Adrenal gland (tissue), 9 donors: ENCODE measurements at regions not wholly inside any gene's neighbourhood (a gene's known extent, or its start where the extent isn't known, plus 50 kb on each side); places are given as distances from the start of the nearest gene placed in this dataset.

ENCODE experiments used
- DNase-seq, 7 donors: peaks; one replicate each; pipeline ENCODE4 v3.0.0-alpha.2; 2019 to 2020
- H3K27ac ChIP-seq, 5 donors: fragments of 200-600 bp; sonication (generic) in 4 of 5; 1 replicate in 3 of 5; 2 replicates in 2 of 5; pipeline versions ENCODE4 v1.5.1 to v1.8.0; 2016 to 2020; ENCODE audit warnings: mild to moderate bottlenecking in 1 of 5
- H3K27me3 ChIP-seq: fragments of 200-600 bp; 2 replicates; pipeline ENCODE4 v1.8.0; 2021
- H3K36me3 ChIP-seq, 2 donors: fragments of 200-600 bp; replicated peaks in 1 of 2; 1 replicate in 1 of 2; 2 replicates in 1 of 2; pipeline versions ENCODE4 v1.5.1 to v1.8.0; 2018 to 2022
- H3K4me1 ChIP-seq, 2 donors: fragments of 200-600 bp; replicated peaks in 1 of 2; 1 replicate in 1 of 2; 2 replicates in 1 of 2; pipeline versions ENCODE4 v1.5.1 to v1.8.0; 2018 to 2021
- H3K4me3 ChIP-seq, 4 donors: fragments of 200-600 bp; sonication (generic) in 3 of 4; one replicate each; pipeline ENCODE4 v1.5.1; 2016 to 2018
- H3K9me3 ChIP-seq, 3 donors: fragments of 200-600 bp; sonication (generic) in 1 of 3; replicated peaks in 1 of 3; 1 replicate in 2 of 3; 2 replicates in 1 of 3; pipeline versions ENCODE4 v1.5.1 to v1.8.0; 2016 to 2021
- POLR2A ChIP-seq, 2 donors: fragments of 450-650 bp; IDR thresholded peaks; one replicate each; pipeline ENCODE4 v1.6.1; 2017; ENCODE audit warnings: antibody characterized with exemption in 2 of 2, mild to moderate bottlenecking in 2 of 2, moderate library complexity in 1 of 2
- WGBS, 4 donors: extraction: QIAGEN DNeasy Blood & Tissue Kit in 2 of 4; methylation state at CpG; one replicate each; pipeline versions ENCODE4 v1.1.5 to v1.1.7; 2013 to 2017; 5-methylcytosine and 5-hydroxymethylcytosine counted together
- intact Hi-C, 2 donors: fragments of 100-400 bp; cut with DNase I; formaldehyde crosslinking; loops; one replicate each; pipeline versions ENCODE4 v1.14.1 to v1.15.0; 2022 to 2023
- TF ChIP-seq, protein P1 (sequence below), 6 experiments: fragments of 450-650 bp in 4 of 6; fragments of 200-600 bp in 2 of 6; sonication (generic) in 1 of 6; IDR thresholded peaks; 1 replicate in 5 of 6; 2 replicates in 1 of 6; pipeline versions ENCODE4 v1.5.1 to v1.8.0; 2016 to 2021; ENCODE audit warnings: antibody characterized with exemption in 6 of 6, mild to moderate bottlenecking in 2 of 6, moderate library complexity in 1 of 6
- donor health status: healthy with polysubstance abuse.
- donor health status: Bipolar disorder and iron deficiency.
- donor health status: DM: yes; HTN: yes; CAD: no.
- donor health status: DM: no; HTN: no; CAD: no.
- donor health status: DM: no; HTN: no; CAD: no.

- Histone ChIP-seq H3K4me3 (no peak overlapping the region), H3K9me3 (no peaks in the 10 kb centered on the region), H3K36me3 (no peaks in the 10 kb centered on the region), H3K4me1 (no peaks in the 10 kb centered on the region), H3K27me3 (no peaks in the 10 kb centered on the region), H3K27ac (no peak overlapping the region)
- intact Hi-C loops, result no loop called here
- TF ChIP-seq, protein P1, sequence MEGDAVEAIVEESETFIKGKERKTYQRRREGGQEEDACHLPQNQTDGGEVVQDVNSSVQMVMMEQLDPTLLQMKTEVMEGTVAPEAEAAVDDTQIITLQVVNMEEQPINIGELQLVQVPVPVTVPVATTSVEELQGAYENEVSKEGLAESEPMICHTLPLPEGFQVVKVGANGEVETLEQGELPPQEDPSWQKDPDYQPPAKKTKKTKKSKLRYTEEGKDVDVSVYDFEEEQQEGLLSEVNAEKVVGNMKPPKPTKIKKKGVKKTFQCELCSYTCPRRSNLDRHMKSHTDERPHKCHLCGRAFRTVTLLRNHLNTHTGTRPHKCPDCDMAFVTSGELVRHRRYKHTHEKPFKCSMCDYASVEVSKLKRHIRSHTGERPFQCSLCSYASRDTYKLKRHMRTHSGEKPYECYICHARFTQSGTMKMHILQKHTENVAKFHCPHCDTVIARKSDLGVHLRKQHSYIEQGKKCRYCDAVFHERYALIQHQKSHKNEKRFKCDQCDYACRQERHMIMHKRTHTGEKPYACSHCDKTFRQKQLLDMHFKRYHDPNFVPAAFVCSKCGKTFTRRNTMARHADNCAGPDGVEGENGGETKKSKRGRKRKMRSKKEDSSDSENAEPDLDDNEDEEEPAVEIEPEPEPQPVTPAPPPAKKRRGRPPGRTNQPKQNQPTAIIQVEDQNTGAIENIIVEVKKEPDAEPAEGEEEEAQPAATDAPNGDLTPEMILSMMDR (IDR thresholded peaks at IDR 0.05), result no peak
- no peak for TF ChIP-seq POLR2A (IDR thresholded peaks at IDR 0.05)
- 43 to 53% (median 48%) methylated on average over 2 of the region's 2 CpGs for WGBS, 4 donors
- DNase-seq, result no peak
Observed at GRCh38 chr12:97274386-97274785, 188.2 kb upstream of the RMST start.

GRCh38 chr12:97275256-97275655 lies 187.3 kb upstream of the RMST start:
- Histone ChIP-seq H3K4me3 (no peak overlapping the region), H3K9me3 (no peaks in the 10 kb centered on the region), H3K36me3 (no peaks in the 10 kb centered on the region), H3K4me1 (no peaks in the 10 kb centered on the region), H3K27me3 (no peaks in the 10 kb centered on the region), H3K27ac (no peak overlapping the region)
- no peak for DNase-seq
- 16 to 19% (median 17%) methylated on average over 14 of the region's 14 CpGs for WGBS, 4 donors
- intact Hi-C loops, result no loop called here
- TF ChIP-seq, protein P1 (IDR thresholded peaks at IDR 0.05), result no peak
- no peak for TF ChIP-seq POLR2A (IDR thresholded peaks at IDR 0.05)

DNA sequence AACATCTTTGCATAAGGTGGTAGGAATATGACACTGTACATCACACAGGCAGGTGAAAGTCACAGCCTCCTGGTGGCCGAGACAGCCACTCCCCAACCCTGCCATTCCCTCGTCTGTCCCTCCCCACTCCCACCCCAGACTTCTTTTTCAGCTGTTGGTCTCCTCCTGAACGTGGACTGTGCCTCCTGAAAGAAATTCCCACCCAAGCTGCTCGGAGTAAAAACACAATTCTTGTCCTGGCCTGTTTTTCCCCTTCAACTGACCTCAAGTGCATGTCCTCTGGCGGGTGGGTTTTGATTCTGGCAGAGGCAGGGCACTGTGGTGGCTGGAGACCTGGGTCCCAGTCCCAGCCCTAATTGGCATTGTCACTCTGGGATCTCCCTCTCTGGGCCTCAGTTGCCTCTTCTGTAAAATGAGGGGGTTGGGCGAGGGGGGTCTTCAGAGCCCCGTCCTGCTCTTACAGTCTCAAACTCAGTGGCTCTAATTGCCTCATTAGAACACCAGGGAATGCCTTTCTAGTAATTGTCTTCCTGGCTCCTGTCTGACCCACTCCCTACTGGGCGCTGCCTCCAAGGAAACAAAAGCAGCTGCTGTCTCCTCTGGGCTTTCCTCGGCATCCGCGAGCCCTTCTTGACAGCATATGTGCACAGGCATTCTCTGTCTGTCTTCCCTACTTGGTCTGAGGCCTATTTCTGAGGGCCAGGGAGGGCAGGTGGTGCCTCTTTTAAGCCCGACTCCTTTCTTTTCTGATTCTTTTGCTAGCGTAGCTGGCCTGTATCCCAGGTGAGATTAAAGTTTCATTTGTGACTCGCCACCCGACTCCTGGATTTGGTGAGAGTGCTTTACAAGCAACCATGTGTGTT lies 186.6 kb upstream of the RMST start:
- intact Hi-C loops, result no loop called here
- Histone ChIP-seq H3K4me3 (no peak overlapping the region), H3K27me3 (no peaks in the 10 kb centered on the region), H3K4me1 (no peaks in the 10 kb centered on the region), H3K36me3 (no peaks in the 10 kb centered on the region), H3K9me3 (no peaks in the 10 kb centered on the region), H3K27ac (no peak overlapping the region)
- DNase-seq, result no peak
- 60 to 79% (median 66%) methylated on average over 13 to 15 of the region's 15 CpGs for WGBS, 4 donors
- TF ChIP-seq POLR2A (IDR thresholded peaks at IDR 0.05), result no peak
- TF ChIP-seq, protein P1 (IDR thresholded peaks at IDR 0.05), result no peak

DNA sequence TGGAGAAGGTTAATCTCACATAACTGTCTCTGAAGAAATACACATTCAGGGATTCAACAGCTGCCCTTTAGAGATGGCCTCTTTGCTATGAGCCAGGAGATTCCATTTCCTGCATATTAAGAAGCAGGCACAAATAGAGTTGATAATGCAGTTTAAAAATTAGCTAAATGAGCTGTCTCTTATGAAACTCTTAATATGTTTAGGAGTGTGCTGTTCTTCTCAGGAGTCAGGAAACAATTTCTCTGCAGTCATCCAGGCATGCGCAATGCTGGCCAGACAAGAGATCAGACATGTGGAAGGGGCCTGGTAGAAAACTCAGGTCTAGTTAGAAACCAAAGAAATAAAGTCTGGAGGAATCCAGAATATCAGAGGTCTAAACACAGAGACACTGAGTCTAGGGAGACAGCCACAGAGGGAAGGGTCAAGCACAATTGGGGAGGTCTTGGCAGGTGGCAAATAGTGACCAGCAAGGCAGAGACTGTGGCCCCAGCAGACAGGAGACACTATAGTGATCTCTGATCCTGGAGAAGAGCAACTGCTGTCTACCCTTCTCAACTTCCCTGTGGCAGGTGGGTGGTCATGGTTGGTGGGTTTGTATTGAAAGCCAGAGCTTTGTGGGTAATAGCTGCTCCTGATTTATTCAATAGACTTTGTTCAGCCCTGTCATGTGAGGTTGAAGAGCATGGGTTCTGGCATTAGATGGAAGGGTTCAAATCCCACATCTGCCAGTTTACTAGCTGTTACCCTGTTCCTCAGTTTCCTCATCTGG lies 185.8 kb upstream of the RMST start:
- WGBS, 4 donors, result 75 to 92% (median 81%) methylated on average over 1 of the region's 1 CpG
- no peaks in the 10 kb centered on the region for H3K36me3 ChIP-seq
- DNase-seq, result no peak
- intact Hi-C loops, result no loop called here
- no peaks in the 10 kb centered on the region for H3K4me1 ChIP-seq
- TF ChIP-seq POLR2A (IDR thresholded peaks at IDR 0.05), result no peak
- TF ChIP-seq, protein P1 (IDR thresholded peaks at IDR 0.05), result no peak
- H3K27ac ChIP-seq, result no peak overlapping the region
- no peak overlapping the region for H3K4me3 ChIP-seq
- H3K9me3 ChIP-seq, result no peaks in the 10 kb centered on the region
- H3K27me3 ChIP-seq, result no peaks in the 10 kb centered on the region
